GM21737 (cell line): ENCODE measurements at regions not wholly inside any gene's neighbourhood (a gene's known extent, or its start where the extent isn't known, plus 50 kb on each side); places are given as distances from the start of the nearest gene placed in this dataset.

ENCODE experiments used
- ATAC-seq: cut with Tn5 transposase; IDR thresholded peaks from one replicate; pipeline ENCODE4 v1.9.1; 2021; ENCODE audit warnings: mild to moderate bottlenecking, moderate library complexity; ENCODE audit not compliant: unreplicated experiment

DNA sequence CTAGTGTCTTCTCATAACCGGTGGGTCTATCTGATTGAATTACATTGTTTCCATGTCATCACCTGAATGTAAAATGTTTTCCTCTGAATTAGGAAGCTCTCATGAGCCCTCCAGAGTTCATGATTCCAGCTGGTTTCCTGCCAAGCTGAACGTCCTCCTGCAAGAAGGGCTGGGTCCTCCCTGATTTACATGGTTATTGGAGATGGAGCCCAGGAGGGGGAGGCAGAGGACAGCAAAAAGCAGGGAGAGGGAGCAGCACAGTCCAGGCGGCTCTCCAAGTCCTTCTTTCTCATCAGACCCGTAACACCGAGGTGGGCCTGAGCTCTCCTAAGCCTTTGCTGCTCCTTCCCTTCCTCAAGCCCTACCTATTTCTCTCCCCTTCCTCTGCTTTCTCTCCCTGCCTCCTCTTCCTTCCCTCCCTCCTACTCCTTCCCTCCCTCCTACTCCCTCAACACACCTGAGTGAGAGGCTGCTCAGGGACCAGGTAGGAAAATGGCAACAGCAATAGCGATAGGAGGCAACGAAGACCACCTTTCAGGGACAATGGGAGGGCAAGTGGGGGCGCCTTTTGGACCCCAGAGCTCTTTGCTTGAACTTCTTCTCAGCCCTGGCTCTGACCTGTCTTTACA lies 265.9 kb downstream of the PRDM2 start:
- no peak for ATAC-seq

DNA sequence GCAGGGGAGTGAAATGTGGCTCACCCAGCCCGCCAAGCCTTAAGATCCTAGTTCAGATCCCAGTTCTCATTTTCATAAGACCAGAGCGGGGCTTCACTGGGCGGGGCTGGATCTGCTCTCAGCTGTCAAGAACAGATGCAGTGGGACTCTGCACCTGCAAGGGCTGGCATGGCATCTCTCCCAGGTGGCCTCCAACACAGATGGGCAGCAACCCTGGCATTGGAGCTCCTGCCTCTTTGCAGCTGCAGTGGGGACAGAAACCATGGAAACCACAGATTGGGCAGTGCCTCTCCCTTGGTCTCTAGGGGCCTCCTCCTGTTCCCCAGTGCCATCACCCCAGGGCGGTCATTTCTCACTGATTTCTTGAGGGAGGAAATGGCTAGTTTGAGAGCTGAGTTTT lies 267.7 kb downstream of the PRDM2 start:
- no peak for ATAC-seq

DNA sequence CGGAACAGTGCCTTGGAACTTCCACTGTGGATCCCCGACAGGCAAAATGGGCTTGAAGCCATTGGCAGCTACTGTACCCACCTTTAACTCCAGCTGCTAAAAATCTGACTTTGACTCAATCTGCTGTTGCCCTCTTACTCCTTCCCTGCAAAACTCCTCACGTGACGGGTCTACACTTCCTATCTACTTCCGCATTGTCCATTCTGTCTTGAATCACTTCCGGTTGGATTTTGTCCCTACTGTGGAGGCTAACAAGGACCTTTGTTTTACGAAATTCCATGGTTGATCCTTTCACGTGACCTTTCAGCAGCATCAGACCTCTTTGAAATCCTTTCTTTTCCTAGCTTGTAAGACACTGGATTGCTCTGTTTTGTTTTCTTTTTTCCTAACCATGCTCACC lies 268.4 kb downstream of the PRDM2 start:
- no peak for ATAC-seq

DNA sequence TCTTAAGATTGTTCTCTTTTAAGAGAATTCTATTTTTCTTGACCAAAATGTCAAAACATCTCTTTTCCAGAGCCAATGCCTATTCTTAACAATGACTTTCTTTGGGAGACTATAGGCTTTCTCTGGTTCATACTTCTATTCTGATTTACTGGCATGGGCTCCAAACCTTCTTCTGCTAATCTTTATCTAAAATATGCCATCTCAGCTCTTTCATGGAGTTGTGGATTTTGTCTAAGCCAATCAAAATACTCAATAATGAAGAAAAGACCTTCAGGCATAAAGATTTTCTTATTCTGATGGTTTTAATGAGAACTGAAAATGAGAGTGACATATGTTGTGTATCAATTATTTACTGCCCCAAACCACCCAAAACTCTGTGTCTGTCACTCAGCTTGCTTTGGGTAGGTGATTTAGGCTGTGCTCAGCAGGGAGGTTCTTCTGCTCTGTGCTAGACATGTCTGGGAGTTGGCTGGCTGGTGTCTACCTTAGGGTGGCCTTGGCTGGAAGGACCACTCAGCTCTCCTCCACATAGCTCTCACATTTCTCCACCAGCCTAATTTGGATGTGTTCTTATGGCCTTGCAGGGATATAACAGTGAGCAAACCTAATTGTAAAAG lies 270.8 kb downstream of the PRDM2 start:
- no peak for ATAC-seq

DNA sequence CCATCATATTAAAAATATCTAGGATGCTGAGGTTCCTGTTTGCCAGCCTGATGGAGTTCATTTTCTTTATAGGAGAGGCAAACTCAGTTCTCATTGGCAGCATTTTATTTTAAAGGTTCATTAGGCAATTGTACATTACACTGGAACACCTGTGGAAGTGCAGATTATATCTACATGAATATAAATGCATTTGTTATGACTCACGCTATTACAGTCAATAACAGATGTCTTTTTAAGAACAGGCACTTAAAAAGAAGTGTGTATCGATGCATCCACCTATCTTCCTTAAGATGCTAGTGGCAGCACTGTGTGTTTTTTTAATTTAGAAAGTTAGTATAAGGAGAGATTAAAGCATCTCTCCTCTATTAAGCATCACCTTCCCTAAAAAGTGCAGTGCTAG lies 276.5 kb downstream of the PRDM2 start:
- ATAC-seq: no peak

DNA sequence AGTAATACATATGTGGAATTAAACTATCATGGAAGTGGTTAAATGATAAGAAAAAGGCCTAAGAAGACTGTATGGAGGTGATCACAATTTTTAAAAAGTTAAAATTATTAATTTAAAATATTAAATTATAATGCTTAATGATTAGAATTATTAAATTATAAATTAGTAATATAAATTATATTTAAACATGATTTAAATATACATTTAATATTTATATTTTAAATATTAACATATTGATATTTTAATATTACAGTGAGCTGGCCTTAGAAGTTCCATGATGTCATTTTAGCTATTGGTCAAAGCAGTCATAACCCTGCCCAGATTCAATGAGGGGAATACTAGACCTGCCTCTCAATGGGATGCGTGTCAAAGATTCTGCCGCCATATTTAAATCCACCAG lies 281.2 kb downstream of the PRDM2 start:
- ATAC-seq: no peak

DNA sequence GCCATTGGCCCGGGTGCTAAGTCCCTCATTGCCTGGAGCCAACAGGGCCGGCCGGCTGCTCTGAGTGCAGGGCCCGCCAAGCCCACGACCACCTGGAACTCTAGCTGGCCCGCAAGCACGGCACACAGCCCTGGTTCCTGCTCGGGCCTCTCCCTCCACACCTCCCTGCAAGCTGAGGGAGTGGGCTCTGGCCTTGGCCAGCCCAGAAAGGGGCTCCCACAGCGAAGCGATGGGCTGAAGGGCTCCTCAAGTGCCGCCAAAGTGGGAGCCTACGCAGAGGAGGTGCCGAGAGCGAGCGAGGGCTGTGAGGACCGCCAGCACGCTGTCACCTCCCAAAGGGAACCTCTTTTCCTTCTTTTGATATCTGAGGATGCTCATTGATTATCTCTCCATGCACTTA lies 283.4 kb downstream of the PRDM2 start:
- no peak for ATAC-seq

DNA sequence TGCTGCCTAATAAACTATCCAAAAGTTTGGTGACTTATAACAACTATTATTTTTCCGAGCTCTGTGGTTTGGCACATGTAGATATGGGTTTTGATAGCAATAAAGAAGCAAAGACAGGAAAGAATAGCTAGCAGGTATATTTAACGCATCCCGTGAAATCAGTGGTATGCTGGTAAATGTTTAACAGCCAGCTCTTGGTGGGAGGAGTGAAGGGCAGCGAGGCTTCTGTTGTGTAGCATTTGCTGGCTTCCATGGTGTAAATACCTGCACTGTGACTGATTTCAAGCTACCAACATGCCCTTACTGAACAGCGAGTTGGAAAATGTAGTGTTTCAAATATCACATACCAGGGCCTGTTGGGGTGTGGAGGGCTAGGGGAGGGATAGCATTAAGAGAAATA lies 291.0 kb downstream of the PRDM2 start:
- ATAC-seq: no peak

DNA sequence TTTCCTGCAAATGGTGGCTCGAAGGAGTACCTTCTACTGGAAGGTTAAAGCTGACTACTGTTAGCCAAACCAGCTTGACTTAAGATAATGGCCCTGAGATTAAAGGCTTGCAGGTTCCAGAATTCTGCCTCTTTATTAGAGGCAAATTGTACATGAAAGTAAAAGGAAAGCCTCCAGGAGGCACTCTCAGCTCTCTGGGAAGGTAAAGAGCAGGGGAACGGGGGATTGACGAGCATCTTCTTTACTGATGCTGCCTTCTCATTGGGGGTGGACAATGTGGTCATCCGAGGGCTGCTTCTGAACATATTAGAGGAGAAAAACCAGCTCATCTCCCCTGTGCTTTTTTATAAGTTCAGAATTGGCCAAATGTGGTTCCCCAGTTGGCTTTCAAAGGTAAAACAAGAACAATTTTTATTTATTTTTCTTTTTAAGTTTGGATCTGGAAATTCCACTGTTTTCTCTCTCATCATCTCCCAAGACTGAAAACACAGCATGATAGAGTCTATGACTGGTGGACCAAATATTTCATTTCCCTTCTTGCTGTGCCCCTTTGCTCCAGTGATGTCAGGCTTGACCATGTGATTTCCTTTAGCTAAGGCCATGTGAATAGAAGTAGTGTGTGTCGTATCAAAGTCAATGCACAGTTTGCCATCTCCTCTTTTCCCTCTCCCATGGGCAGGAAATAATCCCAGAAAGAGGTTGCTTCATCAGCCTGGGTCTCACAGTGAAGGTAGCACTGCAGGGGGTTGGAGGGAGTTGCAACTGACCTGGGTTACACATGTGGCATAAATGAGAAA lies 292.7 kb downstream of the PRDM2 start:
- no peak for ATAC-seq

DNA sequence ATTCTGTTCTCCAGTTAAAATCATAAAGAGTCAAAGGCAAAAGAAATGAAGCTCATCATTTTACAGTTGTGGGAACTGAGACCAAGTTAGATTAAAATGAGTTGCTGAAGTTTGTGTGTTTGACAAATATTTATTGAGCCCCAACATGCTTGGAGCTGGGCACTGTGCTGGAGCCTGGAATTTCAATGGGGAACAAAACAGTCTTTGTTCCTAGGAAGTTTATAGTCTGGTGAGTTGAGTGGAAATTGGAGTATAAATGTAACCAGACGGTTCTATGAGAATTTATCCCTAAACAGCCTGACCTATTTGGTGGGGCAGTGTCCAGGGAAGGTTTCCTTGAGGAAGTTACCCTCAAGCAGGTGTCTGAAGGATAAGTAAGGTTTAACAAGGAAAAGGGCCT lies 294.4 kb downstream of the PRDM2 start:
- ATAC-seq: no peak

DNA sequence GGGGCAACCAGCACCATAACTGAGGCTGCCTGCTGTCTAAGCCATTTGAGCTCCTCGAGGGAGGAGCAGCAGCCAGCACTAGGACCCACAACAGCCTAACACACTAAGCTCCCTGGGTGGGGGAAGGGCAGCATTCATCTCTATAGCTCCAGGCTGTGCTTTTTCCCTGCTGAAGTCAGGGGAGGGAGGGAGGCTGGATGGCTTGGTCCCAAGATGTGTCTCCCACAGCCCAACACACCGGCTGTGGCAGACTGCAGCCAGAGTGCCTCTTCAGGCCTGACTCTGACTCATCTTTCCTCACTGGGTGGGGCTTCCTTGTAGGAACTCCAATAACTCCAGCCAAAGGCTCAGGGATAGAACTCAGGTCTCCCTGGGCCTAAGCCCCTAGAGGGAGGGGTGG lies 296.3 kb downstream of the PRDM2 start:
- no peak for ATAC-seq

DNA sequence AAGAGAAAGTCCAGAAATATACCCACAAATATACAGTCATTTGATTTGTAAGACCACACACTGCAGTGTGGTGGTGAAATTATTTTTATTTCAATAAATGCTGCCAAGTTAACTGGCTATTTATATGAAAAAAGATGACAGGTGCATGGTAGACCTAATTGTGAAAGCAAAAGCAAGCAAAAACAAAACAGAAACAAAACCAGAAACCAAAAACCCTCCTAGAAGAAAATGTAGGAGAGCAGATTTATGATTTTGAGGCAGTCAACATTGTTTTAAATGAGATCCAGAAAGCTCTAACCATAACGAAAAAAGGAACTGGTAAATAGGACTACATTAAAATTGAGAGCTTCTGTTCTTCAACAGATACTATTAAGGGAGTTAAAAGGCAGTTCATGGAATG lies 303.6 kb downstream of the PRDM2 start:
- ATAC-seq: no peak

DNA sequence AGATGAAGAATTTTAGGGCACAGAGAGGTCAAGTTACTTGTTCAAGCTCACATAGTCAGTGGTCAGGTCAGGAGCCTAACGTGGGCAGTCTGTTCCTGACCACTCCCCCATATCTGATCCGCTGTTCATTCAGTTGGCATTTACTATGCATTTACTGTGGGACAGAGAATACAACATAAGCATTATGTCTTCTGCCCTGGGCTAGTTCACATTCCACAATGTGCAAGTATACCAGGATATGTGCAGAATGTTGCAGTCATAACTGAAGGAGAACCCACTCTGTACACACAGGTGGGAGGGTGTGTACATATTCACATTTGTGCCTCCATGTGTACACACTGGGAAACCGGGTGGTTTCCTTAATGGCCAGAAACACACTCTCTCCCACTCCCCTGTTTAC lies 309.6 kb downstream of the PRDM2 start:
- ATAC-seq: no peak

DNA sequence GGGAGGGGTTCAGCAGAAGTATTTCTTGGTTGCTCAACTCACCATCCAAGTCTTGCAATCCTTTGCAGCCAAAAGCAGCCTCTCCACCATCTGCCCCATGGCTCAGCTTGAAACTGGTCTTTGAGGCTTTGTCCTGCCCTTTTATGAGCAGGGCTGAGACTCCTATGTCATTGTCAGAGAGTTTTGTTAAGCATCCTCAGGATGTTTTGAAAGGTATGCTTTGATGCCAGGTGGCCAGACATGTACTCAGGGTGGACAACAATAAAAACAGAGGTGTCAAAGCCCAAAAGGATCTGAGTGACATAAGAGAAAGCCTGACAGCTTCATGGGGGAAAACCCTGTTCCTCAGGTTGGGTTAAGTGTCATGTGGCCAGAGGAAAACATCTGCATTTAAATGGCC lies 310.5 kb downstream of the PRDM2 start:
- ATAC-seq: no peak

DNA sequence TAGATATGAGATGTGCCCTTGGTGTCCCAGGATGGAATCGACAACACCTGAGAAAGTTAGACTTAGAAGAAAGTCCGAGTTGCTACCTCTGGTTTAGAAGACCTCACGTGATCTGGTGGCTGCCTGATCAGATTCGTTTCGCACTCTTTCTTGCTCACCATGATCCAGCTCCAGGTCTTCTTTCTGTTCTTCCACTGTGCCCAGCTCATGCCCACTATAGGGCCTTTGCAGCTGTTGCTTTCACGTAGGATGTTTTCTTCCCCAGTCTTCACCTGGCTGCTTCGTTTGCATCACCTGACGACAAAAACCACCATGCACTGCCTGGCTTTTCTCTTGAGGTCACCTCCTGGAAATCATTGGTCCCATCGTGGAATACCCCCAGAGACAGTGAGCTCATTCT lies 311.1 kb downstream of the PRDM2 start:
- no peak for ATAC-seq

DNA sequence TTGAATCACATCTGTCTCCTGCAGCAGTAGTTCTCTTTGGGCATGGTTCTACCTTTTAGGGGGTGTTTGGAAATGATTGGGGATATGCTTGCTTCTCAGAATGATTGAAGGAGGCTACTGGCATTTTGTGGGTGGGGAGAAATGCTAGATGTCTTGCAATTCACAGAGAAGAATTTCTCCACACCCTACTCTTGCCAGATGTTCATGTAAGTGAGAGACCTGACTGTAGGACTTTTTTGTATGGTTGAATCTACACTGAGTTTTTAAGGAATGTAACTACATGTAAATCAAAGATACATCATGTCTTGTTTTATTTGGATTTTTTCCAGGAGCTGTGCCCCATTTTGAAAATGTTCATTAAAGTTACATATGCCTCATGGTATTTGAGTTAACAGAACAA lies 311.9 kb downstream of the PRDM2 start:
- ATAC-seq: no peak

DNA sequence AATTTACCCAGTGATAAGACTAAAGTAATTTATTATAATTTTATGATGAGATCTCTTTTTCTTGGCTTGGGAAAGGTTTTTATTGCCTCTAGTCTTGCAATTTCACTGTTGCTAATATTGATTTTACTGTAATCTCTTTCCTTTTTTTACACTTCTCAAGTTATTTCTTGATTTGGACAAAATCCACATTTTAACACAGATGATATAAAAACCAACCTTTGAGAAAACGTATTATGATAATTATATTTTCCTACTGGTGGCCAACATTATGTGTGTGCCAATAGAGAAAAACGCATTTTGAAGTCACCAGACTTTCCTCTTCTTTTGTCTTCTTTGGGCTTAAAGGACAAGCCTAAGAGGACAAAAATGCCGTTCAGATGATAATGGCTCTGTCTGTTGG lies 314.9 kb downstream of the PRDM2 start:
- ATAC-seq: no peak

DNA sequence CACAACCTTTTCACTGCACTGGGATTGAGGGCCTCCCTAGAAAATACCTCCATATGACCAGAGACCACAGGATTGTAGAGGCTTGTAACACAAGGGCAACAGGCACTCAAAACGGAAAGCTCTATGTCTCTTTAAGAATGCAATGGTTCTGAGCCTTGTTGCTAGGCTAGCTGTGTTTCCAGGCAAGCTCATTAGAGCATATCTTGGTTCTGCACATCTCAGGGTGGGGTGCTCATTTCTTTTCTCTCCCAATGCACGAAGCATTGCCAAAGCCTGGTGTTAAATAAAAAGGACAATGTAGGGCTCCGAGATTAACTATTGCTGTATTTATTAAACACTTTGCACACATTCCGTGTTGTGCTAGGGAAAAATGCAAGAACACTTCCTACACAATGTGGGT lies 315.9 kb downstream of the PRDM2 start:
- ATAC-seq: no peak

DNA sequence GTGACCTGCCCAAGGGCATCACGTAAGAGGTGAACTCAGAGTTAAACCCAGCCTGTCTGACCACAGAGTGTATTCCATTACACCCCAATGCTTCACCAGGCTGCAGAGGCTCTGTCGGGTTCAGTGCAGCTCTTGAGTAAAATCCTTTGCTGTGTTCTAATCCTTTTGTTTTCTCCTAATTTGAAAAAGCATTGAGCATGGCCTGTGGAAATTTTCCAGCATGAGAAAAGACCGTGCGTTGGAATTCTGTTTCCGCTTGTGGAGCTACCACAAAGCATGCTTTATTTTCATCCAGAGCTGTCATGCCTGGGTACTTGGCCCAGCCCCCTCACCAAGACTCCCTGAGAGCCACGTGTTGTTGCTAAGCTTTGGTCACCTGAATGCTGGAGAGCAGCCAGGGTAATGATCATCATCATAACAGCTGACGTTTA lies 317.6 kb downstream of the PRDM2 start:
- ATAC-seq: no peak

DNA sequence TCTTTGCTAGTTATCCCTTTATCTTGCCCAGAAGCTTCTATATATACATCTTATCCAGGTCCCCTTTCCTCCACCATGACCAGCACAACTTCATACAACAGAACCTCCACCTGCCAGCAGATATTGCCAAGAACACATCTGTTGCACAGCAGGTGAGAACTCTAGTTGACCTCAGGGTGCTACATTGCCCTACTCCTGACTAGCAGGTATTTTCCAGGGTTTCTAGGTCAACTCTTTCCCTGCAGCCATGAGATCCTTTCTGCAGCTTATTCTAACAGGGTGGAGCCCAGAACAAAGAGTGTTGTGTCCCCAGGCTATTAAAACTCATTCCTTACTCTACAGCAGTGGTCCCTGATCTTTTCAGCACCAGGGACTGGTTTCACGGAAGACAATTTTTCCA lies 319.5 kb downstream of the PRDM2 start:
- ATAC-seq: no peak

DNA sequence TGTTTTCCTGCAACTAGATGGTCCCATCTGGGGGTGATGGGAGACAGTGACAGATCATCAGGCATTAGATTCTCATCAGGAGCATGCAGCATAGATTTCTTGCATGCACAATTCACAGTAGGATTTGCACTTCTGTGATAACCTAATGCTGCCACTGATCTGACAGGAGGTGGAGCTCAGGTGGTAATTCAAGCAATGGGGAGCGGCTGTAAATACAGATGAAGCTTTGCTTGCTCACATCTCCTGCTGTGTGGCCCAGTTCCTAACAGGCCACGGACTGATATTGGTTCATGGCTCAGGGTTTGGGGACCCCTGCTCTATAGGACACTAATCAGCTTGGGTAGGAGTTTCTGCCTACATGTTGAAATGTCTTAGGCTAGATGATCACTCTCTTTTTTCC lies 320.0 kb downstream of the PRDM2 start:
- no peak for ATAC-seq

DNA sequence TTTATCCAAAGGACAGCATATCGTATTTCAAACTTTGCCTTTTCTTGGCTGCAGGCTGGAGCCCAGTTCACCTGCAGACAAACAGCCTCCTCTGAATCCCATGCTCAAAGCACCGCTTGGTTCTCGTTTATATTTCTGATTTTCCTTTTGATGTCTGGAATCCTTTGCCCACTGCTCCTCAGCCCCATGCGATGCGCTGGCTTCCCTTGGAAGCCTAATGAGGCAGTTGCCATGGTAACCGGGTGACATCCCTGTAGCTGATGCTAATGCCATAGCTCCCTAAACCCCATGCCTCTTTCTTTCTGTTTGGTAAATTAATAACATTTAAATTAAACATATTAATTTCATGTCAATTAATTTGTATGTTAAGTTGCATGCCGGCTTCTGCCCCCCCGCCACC lies 327.1 kb downstream of the PRDM2 start:
- no peak for ATAC-seq
